ENCODE measurements at regions not wholly inside any gene's neighbourhood (a gene's known extent, or its start where the extent isn't known, plus 50 kb on each side); places are given as distances from the start of the nearest gene placed in this dataset.

GRCh38 chr10:78712147-78712546, 356.6 kb upstream of the ZMIZ1 start:
- Histone ChIP-seq H3K4me2 (ENCODE audit: low read length) (no peak overlapping the region), H3K27me3 (ENCODE audit: insufficient read depth, low read length) (no peaks in the 10 kb centered on the region; the same call in 1 of the 2 replicates), H3K4me1 (ENCODE audit: insufficient read depth, low read length, severe bottlenecking) (no peaks in the 10 kb centered on the region), H3K9me3 (ENCODE audit: low read length) (no peaks in the 10 kb centered on the region), H3K9ac (ENCODE audit: low read length) (no peak overlapping the region), H3K36me3 (ENCODE audit: insufficient read depth, low read length) (no peaks in the 10 kb centered on the region), H3K9me2 (ENCODE audit: low read depth, low read length) (no peaks in the 10 kb centered on the region), H3F3A (ENCODE audit: insufficient read depth, low read length) (no peaks in the 10 kb centered on the region), H4K20me1 (ENCODE audit: insufficient read depth, low read length) (no peaks in the 10 kb centered on the region), H3K4me3 (ENCODE audit: low read depth, low read length, poor library complexity, severe bottlenecking) (no peak overlapping the region), H3K27ac (ENCODE audit: low read depth, low read length, poor library complexity, severe bottlenecking) (no peak overlapping the region), H2AFZ (ENCODE audit: low read length) (no peak overlapping the region), H3K79me2 (ENCODE audit: insufficient read depth, low read length) (no peaks in the 10 kb centered on the region)
- no peak for TF ChIP-seq EZH2 (IDR thresholded peaks at IDR 0.05; ENCODE audit: borderline replicate concordance, low read length)
- TF ChIP-seq, protein P1, sequence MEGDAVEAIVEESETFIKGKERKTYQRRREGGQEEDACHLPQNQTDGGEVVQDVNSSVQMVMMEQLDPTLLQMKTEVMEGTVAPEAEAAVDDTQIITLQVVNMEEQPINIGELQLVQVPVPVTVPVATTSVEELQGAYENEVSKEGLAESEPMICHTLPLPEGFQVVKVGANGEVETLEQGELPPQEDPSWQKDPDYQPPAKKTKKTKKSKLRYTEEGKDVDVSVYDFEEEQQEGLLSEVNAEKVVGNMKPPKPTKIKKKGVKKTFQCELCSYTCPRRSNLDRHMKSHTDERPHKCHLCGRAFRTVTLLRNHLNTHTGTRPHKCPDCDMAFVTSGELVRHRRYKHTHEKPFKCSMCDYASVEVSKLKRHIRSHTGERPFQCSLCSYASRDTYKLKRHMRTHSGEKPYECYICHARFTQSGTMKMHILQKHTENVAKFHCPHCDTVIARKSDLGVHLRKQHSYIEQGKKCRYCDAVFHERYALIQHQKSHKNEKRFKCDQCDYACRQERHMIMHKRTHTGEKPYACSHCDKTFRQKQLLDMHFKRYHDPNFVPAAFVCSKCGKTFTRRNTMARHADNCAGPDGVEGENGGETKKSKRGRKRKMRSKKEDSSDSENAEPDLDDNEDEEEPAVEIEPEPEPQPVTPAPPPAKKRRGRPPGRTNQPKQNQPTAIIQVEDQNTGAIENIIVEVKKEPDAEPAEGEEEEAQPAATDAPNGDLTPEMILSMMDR (IDR thresholded peaks at IDR 0.05; ENCODE audit: low read length) = no peak

GRCh38 chr10:78713659-78714058, 355.1 kb upstream of the ZMIZ1 start:
- TF ChIP-seq EZH2 (IDR thresholded peaks at IDR 0.05; ENCODE audit: borderline replicate concordance, low read length) = no peak
- TF ChIP-seq, protein P1 (IDR thresholded peaks at IDR 0.05; ENCODE audit: low read length) = no peak
- Histone ChIP-seq H3K36me3 (ENCODE audit: insufficient read depth, low read length) (no peaks in the 10 kb centered on the region), H4K20me1 (ENCODE audit: insufficient read depth, low read length) (no peaks in the 10 kb centered on the region), H3K79me2 (ENCODE audit: insufficient read depth, low read length) (no peaks in the 10 kb centered on the region), H3K9me3 (ENCODE audit: low read length) (no peaks in the 10 kb centered on the region), H3K9me2 (ENCODE audit: low read depth, low read length) (no peaks in the 10 kb centered on the region), H3K27me3 (ENCODE audit: insufficient read depth, low read length) (no peaks in the 10 kb centered on the region; the same call in 1 of the 2 replicates), H3K4me1 (ENCODE audit: insufficient read depth, low read length, severe bottlenecking) (no peaks in the 10 kb centered on the region), H3K4me2 (ENCODE audit: low read length) (no peak overlapping the region), H2AFZ (ENCODE audit: low read length) (no peak overlapping the region), H3K4me3 (ENCODE audit: low read depth, low read length, poor library complexity, severe bottlenecking) (no peak overlapping the region), H3K9ac (ENCODE audit: low read length) (no peak overlapping the region), H3F3A (ENCODE audit: insufficient read depth, low read length) (no peaks in the 10 kb centered on the region), H3K27ac (ENCODE audit: low read depth, low read length, poor library complexity, severe bottlenecking) (no peak overlapping the region)

- H3K27ac ChIP-seq (ENCODE audit: low read depth, low read length, poor library complexity, severe bottlenecking) = no peak overlapping the region
- H3K79me2 ChIP-seq (ENCODE audit: insufficient read depth, low read length) = no peaks in the 10 kb centered on the region
- H2AFZ ChIP-seq (ENCODE audit: low read length) = no peak overlapping the region
- no peaks in the 10 kb centered on the region for H3F3A ChIP-seq (ENCODE audit: insufficient read depth, low read length)
- no peak overlapping the region for H3K4me2 ChIP-seq (ENCODE audit: low read length)
- no peak for TF ChIP-seq EZH2 (IDR thresholded peaks at IDR 0.05; ENCODE audit: borderline replicate concordance, low read length)
- TF ChIP-seq, protein P1 (IDR thresholded peaks at IDR 0.05; ENCODE audit: low read length) = no peak
- H3K9me2 ChIP-seq (ENCODE audit: low read depth, low read length) = no peaks in the 10 kb centered on the region
- H3K9ac ChIP-seq (ENCODE audit: low read length) = no peak overlapping the region
- H3K9me3 ChIP-seq (ENCODE audit: low read length) = no peaks in the 10 kb centered on the region
- no peak overlapping the region for H3K4me3 ChIP-seq (ENCODE audit: low read depth, low read length, poor library complexity, severe bottlenecking)
- no peaks in the 10 kb centered on the region for H4K20me1 ChIP-seq (ENCODE audit: insufficient read depth, low read length)
- H3K36me3 ChIP-seq (ENCODE audit: insufficient read depth, low read length) = no peaks in the 10 kb centered on the region
- no peaks in the 10 kb centered on the region; the same call in 1 of the 2 replicates for H3K27me3 ChIP-seq (ENCODE audit: insufficient read depth, low read length)
- H3K4me1 ChIP-seq (ENCODE audit: insufficient read depth, low read length, severe bottlenecking) = no peaks in the 10 kb centered on the region
Observed at GRCh38 chr10:78714225-78714624, 354.5 kb upstream of the ZMIZ1 start.
